IMR-90 (cell line): ENCODE measurements at regions not wholly inside any gene's neighbourhood (a gene's known extent, or its start where the extent isn't known, plus 50 kb on each side); places are given as distances from the start of the nearest gene placed in this dataset.
"Not testable (repeated sequence)": the region's sequence is repeated elsewhere in the genome, so short reads cannot be mapped to it uniquely, and the experiment has no call there.

Source experiments
- ATAC-seq: fragments of 200-7000 bp; cut with Tn5 transposase; 2 replicates; pipeline ENCODE4 v1.9.1; 2020; ENCODE audit warnings: low read depth, mild to moderate bottlenecking, moderate library complexity
- BruUV-seq: library from RNA; stranded (reverse); fragments of 400-500 nt; replicated peaks from 2 replicates; lab custom pipeline; 2021; lab: Mats Ljungman, UMichigan
- CTCF ChIA-PET: fragments of 300-600 bp; formaldehyde crosslinking; extraction: SDS; loops from one replicate; lab custom pipeline; 2021; ENCODE audit warnings: antibody characterized with exemption; lab: Yijun Ruan, JAX
- POLR2A ChIA-PET: fragments of 300-600 bp; sonication (Branson Sonifier 250); formaldehyde crosslinking; loops from one replicate; lab custom pipeline; 2022; ENCODE audit warnings: antibody characterized with exemption; ENCODE audit not compliant: unreplicated experiment; lab: Charles Lee
- DNase-seq: peaks from one replicate; pipeline ENCODE4 v3.0.0; 2013
- H2AFZ ChIP-seq: replicated peaks from 2 replicates; pipeline ENCODE3; 2013; ENCODE audit warnings: low read length, mild to moderate bottlenecking; ENCODE audit not compliant: poor library complexity
- H2AK5ac ChIP-seq: 2 replicates; pipeline ENCODE4 v1.6.1; 2013; ENCODE audit warnings: low read depth, low read length, inconsistent platforms
- H2AK9ac ChIP-seq: replicated peaks from 2 replicates; pipeline ENCODE3; 2013; ENCODE audit warnings: mild to moderate bottlenecking, low read depth, low read length, moderate library complexity; ENCODE audit not compliant: poor library complexity
- H2BK120ac ChIP-seq: 2 replicates; pipeline ENCODE4 v1.6.1; 2013; ENCODE audit warnings: low read depth, low read length, inconsistent platforms
- H2BK15ac ChIP-seq: 3 replicates; pipeline ENCODE4 v1.6.1; 2013; ENCODE audit warnings: low read depth, low read length, inconsistent platforms
- H2BK20ac ChIP-seq: 2 replicates; pipeline ENCODE4 v1.6.1; 2013; ENCODE audit warnings: low read depth, mild to moderate bottlenecking, inconsistent platforms, low read length, moderate library complexity
- H2BK5ac ChIP-seq: 2 replicates; pipeline ENCODE4 v1.6.1; 2013; ENCODE audit warnings: mild to moderate bottlenecking, low read depth, low read length, inconsistent platforms; ENCODE audit not compliant: poor library complexity, severe bottlenecking
- H3K14ac ChIP-seq: replicated peaks from 2 replicates; pipeline ENCODE4 v1.6.1; 2013; ENCODE audit warnings: low read depth, low read length, inconsistent platforms
- H3K18ac ChIP-seq: 2 replicates; pipeline ENCODE4 v1.6.1; 2013; ENCODE audit warnings: low read depth, low read length, control low read depth
- H3K23ac ChIP-seq: 2 replicates; pipeline ENCODE4 v1.6.1; 2013; ENCODE audit warnings: low read depth, low read length, inconsistent platforms
- H3K27ac ChIP-seq: 2 replicates; pipeline ENCODE4 v1.5.1; 2013; ENCODE audit warnings: mild to moderate bottlenecking, control low read depth, low read length; ENCODE audit not compliant: insufficient read depth
- H3K27me3 ChIP-seq: 2 replicates; pipeline ENCODE4 v1.6.1; 2013; ENCODE audit warnings: low read length; ENCODE audit not compliant: control insufficient read depth, insufficient read depth
- H3K36me3 ChIP-seq: 2 replicates; pipeline ENCODE4 v1.6.1; 2013; ENCODE audit warnings: low read length, mixed read lengths; ENCODE audit not compliant: control insufficient read depth, insufficient read depth
- H3K4ac ChIP-seq: 2 replicates; pipeline ENCODE4 v1.6.1; 2013; ENCODE audit warnings: low read depth, low read length, inconsistent platforms
- H3K4me1 ChIP-seq: 2 replicates; pipeline ENCODE4 v1.6.1; 2013; ENCODE audit warnings: low read length, mixed read lengths; ENCODE audit not compliant: control insufficient read depth, insufficient read depth
- H3K4me2 ChIP-seq: 2 replicates; pipeline ENCODE4 v1.6.1; 2013; ENCODE audit warnings: low read depth, mild to moderate bottlenecking, control low read depth, low read length, moderate library complexity
- H3K4me3 ChIP-seq: 2 replicates; pipeline ENCODE4 v1.5.1; 2013; ENCODE audit warnings: low read depth, mild to moderate bottlenecking, control low read depth, low read length, moderate library complexity; ENCODE audit not compliant: insufficient read depth
- H3K56ac ChIP-seq: 2 replicates; pipeline ENCODE4 v1.6.1; 2013; ENCODE audit warnings: low read length, inconsistent platforms; ENCODE audit not compliant: insufficient read depth; ENCODE audit errors: extremely low read depth
- H3K79me1 ChIP-seq, 2 experiments: 2 replicates each; pipeline ENCODE4 v1.6.1; 2013; ENCODE audit warnings: low read length in 2 of 2, inconsistent platforms in 1 of 2, low read depth in 1 of 2
- H3K9ac ChIP-seq: 2 replicates; pipeline ENCODE4 v1.6.1; 2013; ENCODE audit warnings: low read depth, low read length, control low read depth
- H3K9me1 ChIP-seq: 2 replicates; pipeline ENCODE4 v1.6.1; 2013; ENCODE audit warnings: low read length, inconsistent platforms; ENCODE audit not compliant: insufficient read depth
- H3K9me3 ChIP-seq: 2 replicates; pipeline ENCODE4 v1.6.1; 2013; ENCODE audit warnings: low read length; ENCODE audit not compliant: control insufficient read depth, insufficient read depth
- H4K20me1 ChIP-seq: 2 replicates; pipeline ENCODE4 v1.6.1; 2013; ENCODE audit warnings: low read length, inconsistent platforms; ENCODE audit not compliant: insufficient read depth
- H4K5ac ChIP-seq: 2 replicates; pipeline ENCODE4 v1.6.1; 2013; ENCODE audit warnings: mild to moderate bottlenecking, low read depth, low read length, control low read depth
- H4K8ac ChIP-seq, 2 experiments: 2 replicates each; pipeline ENCODE4 v1.6.1; 2013; ENCODE audit warnings: low read depth in 2 of 2, low read length in 2 of 2, control low read depth in 1 of 2, inconsistent platforms in 1 of 2
- H4K91ac ChIP-seq: 2 replicates; pipeline ENCODE4 v1.6.1; 2013; ENCODE audit warnings: low read depth, low read length, inconsistent platforms; ENCODE audit not compliant: insufficient read depth
- CEBPB ChIP-seq: IDR thresholded peaks from 2 replicates; pipeline ENCODE4 v1.6.1; 2012; ENCODE audit warnings: low read depth, low read length, improper control_type of control experiment
- WGBS, 2 experiments: methylation state at CpG; one replicate each; pipeline versions ENCODE4 v1.1.5 to v1.1.7; 2013; ENCODE audit warnings: missing lambda C conversion rate in 2 of 2; ENCODE audit not compliant: insufficient read length in 1 of 2; ENCODE audit errors: extremely low coverage in 2 of 2; 5-methylcytosine and 5-hydroxymethylcytosine counted together
- dilution Hi-C: fragments of 300-500 bp; cut with HindIII; formaldehyde crosslinking; loops from one replicate; pipeline ENCODE4 v1.14.3; 2018; ENCODE audit warnings: low sequenced_read_pairs; ENCODE audit not compliant: unreplicated experiment
- in situ Hi-C: fragments of 300-500 bp; cut with MboI; formaldehyde crosslinking; loops from 3 replicates; pipeline ENCODE4 v1.14.3; 2019; ENCODE audit warnings: low sequenced_read_pairs, inconsistent platforms, mixed read lengths
- intact Hi-C: fragments of 100-400 bp; cut with micrococcal nuclease; formaldehyde crosslinking; loops from 2 replicates; pipeline ENCODE4 v1.10.0; 2022

DNA sequence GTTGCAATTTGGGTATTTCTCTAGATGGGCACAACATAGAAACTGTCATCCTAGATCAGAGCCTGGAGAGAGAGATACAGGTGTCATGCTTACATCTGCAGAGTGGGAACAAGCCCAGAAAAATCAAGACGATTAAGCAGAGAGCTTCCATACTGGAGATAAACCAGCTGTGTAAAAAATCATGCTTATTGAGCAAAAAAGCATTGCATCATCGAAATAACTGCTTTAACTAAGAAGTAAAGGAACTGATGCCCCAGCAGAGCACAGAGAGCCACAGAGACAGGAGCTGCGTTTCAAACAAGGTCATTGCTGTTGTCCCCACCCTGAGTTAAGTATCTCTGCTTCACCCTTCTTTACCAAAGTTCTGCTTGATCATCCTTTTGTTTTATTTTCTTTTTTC lies 138.0 kb downstream of the CCDC74A start:
- H3K14ac ChIP-seq, H2BK5ac ChIP-seq, H3K36me3 ChIP-seq, intact Hi-C loops, H4K20me1 ChIP-seq, H2BK15ac ChIP-seq, H4K8ac ChIP-seq, H3K4me2 ChIP-seq, H4K91ac ChIP-seq, H3K4ac ChIP-seq, H2BK20ac ChIP-seq, BruUV-seq, H4K5ac ChIP-seq, H3K23ac ChIP-seq, H3K9ac ChIP-seq, H3K9me1 ChIP-seq, H3K18ac ChIP-seq, H3K27ac ChIP-seq, H3K79me1 ChIP-seq, H2AFZ ChIP-seq, H2BK120ac ChIP-seq, H3K56ac ChIP-seq, H3K9me3 ChIP-seq, H3K4me3 ChIP-seq, H3K4me1 ChIP-seq, in situ Hi-C loops, DNase-seq, POLR2A ChIA-PET, H3K27me3 ChIP-seq, H2AK9ac ChIP-seq, ATAC-seq, H2AK5ac ChIP-seq, dilution Hi-C loops: not testable (repeated sequence)
- CTCF ChIA-PET: interaction anchor here (1.2 kb wide), 1 partner anchor 173 kb away, joined by 4 read pairs; no protein-coding TSS in a partner anchor
- TF ChIP-seq CEBPB: peak; percentile 61
- WGBS, 2 experiments: 17% methylated on average over 1 of the region's 3 CpGs; no CpG with 5 or more reads in 1 of the 2 experiments

DNA sequence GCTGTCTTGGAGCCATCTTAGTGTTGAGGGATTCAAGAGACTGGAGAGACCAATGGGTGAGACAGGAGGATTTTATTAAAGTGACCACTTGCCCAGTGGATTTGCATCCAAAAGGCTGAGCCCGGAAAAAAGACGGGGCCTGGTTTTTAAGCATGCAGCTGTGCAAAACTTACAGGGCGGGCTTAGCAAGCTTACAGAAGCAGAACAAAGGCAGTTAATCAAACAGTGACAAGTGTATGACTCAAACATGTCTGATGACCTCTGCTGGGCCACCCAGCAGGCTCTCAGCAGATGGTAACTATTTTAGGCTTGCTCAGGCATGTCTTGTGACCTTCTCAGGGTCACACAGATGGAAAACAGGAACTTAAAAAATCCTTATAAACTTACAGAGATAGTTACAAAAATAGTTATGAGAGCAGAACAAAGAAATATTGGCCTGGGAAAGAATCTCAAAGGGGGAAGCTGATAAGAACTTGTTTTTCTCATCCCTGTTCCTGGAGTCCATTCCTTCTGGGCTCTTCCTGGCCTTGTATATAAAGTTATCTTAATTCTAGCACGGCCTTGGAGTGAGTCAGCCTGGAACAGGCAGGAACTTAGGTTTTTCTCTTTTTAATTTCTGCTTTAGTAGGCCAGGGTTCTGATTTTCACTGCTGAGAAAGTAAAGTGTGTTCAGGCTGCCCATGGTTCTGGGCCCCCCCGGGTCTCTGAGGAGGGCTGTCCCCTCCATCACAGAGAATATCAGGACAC lies 141.3 kb downstream of the CCDC74A start:
- BruUV-seq, POLR2A ChIA-PET: not testable (repeated sequence)

More for the DNA sequence above, 141.3 kb downstream of the CCDC74A start:
- H2AK9ac ChIP-seq: peak overlapping the region; percentile 65
- dilution Hi-C loops, intact Hi-C loops, H3K4me3 ChIP-seq, H3K9me3 ChIP-seq, H3K36me3 ChIP-seq, H4K20me1 ChIP-seq, H3K79me1 ChIP-seq, H3K27me3 ChIP-seq, in situ Hi-C loops, H3K9me1 ChIP-seq, CTCF ChIA-PET, H3K56ac ChIP-seq: not testable (repeated sequence)
- H3K4ac ChIP-seq: peak overlapping the region; percentile 95
- peak overlapping the region; percentile 84; the same call in 1 of the 2 replicates for H3K23ac ChIP-seq
- H2BK5ac ChIP-seq: peak overlapping the region; percentile 97
- H2AFZ ChIP-seq: peak overlapping the region; percentile 77
- peak overlapping the region; percentile 93 for H2BK120ac ChIP-seq
- H2BK20ac ChIP-seq: peak overlapping the region; percentile 90
- H3K14ac ChIP-seq: peak overlapping the region; percentile 89
- peak overlapping the region; percentile 98 for H3K18ac ChIP-seq
- peak overlapping the region; percentile 99 for H3K27ac ChIP-seq
- peak overlapping the region; percentile 86 for H4K91ac ChIP-seq
- 50% methylated on average over 2 of the region's 5 CpGs; no CpG with 5 or more reads in 1 of the 2 experiments for WGBS, 2 experiments
- ATAC-seq (peak; percentile 36; the same call in 1 of the 2 replicates), DNase-seq (peak; percentile 94)
- peak overlapping the region; percentile 99 for H4K5ac ChIP-seq
- peak overlapping the region; percentile 85; the same call in 1 of the 2 replicates for H2AK5ac ChIP-seq
- H3K4me1 ChIP-seq: peaks cover 11% of the 10 kb centered on the region
- H3K9ac ChIP-seq: 0 out of 2 replicates have a peak overlapping the region, but pooled peaks have one; percentile 46
- peak overlapping the region; percentile 98; the same call in 2 of the 3 replicates for H2BK15ac ChIP-seq
- peak overlapping the region; percentile 80 to 96 for H4K8ac ChIP-seq
- H3K4me2 ChIP-seq: 0 out of 2 replicates have a peak overlapping the region, but pooled peaks have one; percentile 12
